Motor neuron (in vitro differentiated cells): ENCODE measurements at regions not wholly inside any gene's neighbourhood (a gene's known extent, or its start where the extent isn't known, plus 50 kb on each side); places are given as distances from the start of the nearest gene placed in this dataset.
"Not testable (repeated sequence)": the region's sequence is repeated elsewhere in the genome, so short reads cannot be mapped to it uniquely, and the experiment has no call there.

Source experiments
- ATAC-seq, 8 experiments: fragments of 200-7000 bp; cut with Tn5 transposase; replicated peaks in 6 of 8; 2 replicates each; pipeline ENCODE4 v1.8.0; 2021; ENCODE audit warnings: mild to moderate bottlenecking in 8 of 8, moderate library complexity in 8 of 8
- H3K27ac ChIP-seq, 2 donors: fragments of 250-450 bp; sonication (Bioruptor Pico); 2 replicates each; pipeline ENCODE4 v1.9.0; 2021; ENCODE audit warnings: antibody characterized with exemption in 2 of 2, mild to moderate bottlenecking in 2 of 2, moderate library complexity in 1 of 2
- H3K4me1 ChIP-seq, 2 donors: fragments of 250-450 bp; sonication (Bioruptor Pico); replicated peaks in 1 of 2; 2 replicates each; pipeline ENCODE4 v1.6.1; 2021; ENCODE audit warnings: antibody characterized with exemption in 2 of 2, mild to moderate bottlenecking in 2 of 2, moderate library complexity in 1 of 2
- H3K4me3 ChIP-seq, 5 donors: fragments of 250-450 bp; sonication (Bioruptor Pico); 2 replicates each; pipeline ENCODE4 v1.9.0; 2021; ENCODE audit warnings: antibody characterized with exemption in 5 of 5, mild to moderate bottlenecking in 5 of 5, moderate library complexity in 4 of 5
- WGBS, 10 experiments: fragments of 450-650 bp; shearing (Covaris generic); methylation state at CpG; one replicate each; pipeline ENCODE4 v1.0.0; 2022; 5-methylcytosine and 5-hydroxymethylcytosine counted together
- in situ Hi-C, 9 experiments: fragments of 400-800 bp; cut with MboI; loops; one replicate each; pipeline ENCODE4 v1.15.0; 2021; ENCODE audit warnings: low sequenced_read_pairs in 9 of 9, low pct_unique_long_range_greater_than_20kb in 2 of 9; ENCODE audit not compliant: unreplicated experiment in 9 of 9

DNA sequence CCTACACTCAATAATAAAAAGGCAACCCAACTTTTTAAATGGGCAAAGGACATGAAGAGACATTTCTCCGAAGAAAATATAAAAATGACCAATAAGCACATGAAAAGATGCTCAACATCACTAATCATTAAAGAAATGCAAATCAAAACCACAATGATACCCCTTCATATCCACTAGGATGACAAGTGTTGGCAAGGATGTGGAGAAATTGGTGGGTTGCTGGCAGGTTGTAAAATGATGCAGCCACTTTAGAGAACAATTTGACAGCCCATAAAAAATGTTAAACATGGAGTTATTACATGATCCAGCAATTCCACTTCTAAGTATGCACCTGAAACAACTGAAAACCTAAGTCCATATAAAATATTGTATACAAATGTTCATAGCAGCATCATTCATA, 73.2 kb upstream of the LMO2 start:
- in situ Hi-C loops, result loop anchor here in 4 of 9 experiments (10.0 to 25.0 kb wide), 2 partner anchors 100 to 103 kb away; no protein-coding TSS in a partner anchor
- H3K27ac ChIP-seq, result no peak overlapping the region

DNA sequence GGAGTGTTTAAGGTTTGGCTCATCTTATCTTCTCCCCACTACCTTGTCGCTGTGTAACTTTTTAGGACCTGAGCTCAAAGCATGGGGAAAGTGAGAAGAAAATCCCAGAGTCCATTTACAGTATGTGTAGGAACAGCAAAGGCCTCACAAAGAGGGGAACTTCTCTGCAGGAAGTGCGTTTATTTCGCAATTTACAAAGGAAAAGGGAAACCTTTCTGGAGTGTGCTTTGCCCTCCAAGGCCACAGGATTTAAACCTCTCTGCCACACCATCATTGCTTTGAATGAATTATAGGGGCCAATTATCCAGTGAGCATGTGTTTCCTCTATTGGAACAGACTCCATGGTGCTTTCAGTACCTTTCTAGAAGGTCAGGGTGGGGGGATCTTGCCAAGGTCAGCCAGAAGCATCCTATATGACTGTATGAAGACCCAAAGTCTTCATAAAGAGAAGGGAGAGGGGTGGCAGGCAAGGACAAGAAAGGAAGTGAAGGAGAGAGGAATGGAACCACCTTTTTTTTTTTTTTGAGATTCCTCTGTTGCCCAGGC, 68.1 kb upstream of the LMO2 start:
- Histone ChIP-seq H3K4me3 (no peak overlapping the region), H3K27ac (no peak overlapping the region), H3K4me1 (no peaks in the 10 kb centered on the region)
- in situ Hi-C loops, result loop anchor here in 4 of 9 experiments (10.0 to 25.0 kb wide), 2 partner anchors 95 to 98 kb away; no protein-coding TSS in a partner anchor
- ATAC-seq, result no peak
- WGBS, 10 experiments, result 80 to 100% (median 88%) methylated on average over 1 to 3 of the region's 3 CpGs; no CpG with 5 or more reads in 6 of the 10 experiments

More for the DNA sequence above, 73.2 kb upstream of the LMO2 start:
- Histone ChIP-seq H3K4me3 (no peak overlapping the region), H3K4me1 (no peaks in the 10 kb centered on the region)
- no peak for ATAC-seq
- 50 to 100% (median 88%) methylated on average over 1 of the region's 1 CpG; no CpG with 5 or more reads in 1 of the 10 experiments for WGBS, 10 experiments

DNA sequence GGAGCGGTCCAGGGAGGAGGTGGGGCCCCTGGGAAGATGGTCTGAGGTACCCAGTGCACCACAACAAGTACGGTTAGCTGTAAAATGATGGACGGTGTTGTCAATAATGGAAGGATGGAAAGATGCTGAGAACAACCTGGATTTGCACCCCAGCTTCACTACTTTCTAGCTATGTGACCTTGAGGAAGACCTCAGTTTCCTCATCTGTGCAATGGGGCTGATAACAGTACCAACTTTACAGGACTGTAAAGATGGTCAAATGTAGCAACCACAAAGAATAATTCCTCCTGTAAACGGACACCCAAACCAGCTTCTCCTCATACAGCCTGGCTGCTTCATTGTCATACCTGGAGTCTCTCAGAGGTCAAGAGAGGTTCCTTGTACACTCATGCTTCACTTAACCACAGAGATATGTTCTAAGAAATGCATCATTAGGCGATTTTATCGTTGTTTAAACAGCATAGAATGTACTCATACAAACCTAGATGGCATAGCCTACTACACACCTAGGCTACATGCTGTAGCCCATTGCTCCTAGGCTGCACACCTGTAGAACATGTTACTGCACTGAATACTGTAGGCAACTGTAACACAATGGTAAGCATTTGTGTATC, 65.5 kb upstream of the LMO2 start:
- 28 to 92% (median 75%) methylated on average over 1 to 5 of the region's 6 CpGs for WGBS, 10 experiments
- in situ Hi-C loops, result loop anchor here in 2 of 9 experiments (25.0 kb wide), 1 partner anchor 95 kb away; no protein-coding TSS in a partner anchor
- ATAC-seq, result no peak
- no peak overlapping the region for H3K27ac ChIP-seq
- H3K4me1 ChIP-seq, result no peaks in the 10 kb centered on the region
- H3K4me3 ChIP-seq, result no peak overlapping the region

DNA sequence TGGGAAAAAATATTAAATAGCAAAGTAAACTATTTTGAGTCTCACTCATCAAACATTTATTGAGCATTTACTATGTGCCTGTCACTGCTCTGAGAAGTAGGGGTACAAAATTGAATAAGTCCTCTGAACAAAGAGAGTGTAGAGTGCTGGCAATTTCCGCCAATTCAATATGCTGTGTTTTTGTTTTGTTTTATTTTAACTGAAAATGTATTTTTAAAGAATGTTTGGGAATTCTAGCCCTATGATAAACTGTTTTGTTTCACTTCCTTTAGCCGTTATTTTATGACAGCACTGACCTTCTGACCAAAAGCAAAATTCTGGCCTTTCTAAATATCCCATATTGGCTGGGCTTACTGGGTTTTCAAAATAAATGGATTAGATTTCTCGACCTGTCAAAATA, 64.7 kb upstream of the LMO2 start:
- Histone ChIP-seq H3K4me1 (no peaks in the 10 kb centered on the region), H3K4me3 (no peak overlapping the region), H3K27ac (no peak overlapping the region)
- WGBS, 10 experiments, result 63 to 100% (median 78%) methylated on average over 1 to 3 of the region's 3 CpGs; no CpG with 5 or more reads in 2 of the 10 experiments
- in situ Hi-C loops, result loop anchor here in 2 of 9 experiments (25.0 kb wide), 1 partner anchor 94 kb away; no protein-coding TSS in a partner anchor
- ATAC-seq, result no peak

DNA sequence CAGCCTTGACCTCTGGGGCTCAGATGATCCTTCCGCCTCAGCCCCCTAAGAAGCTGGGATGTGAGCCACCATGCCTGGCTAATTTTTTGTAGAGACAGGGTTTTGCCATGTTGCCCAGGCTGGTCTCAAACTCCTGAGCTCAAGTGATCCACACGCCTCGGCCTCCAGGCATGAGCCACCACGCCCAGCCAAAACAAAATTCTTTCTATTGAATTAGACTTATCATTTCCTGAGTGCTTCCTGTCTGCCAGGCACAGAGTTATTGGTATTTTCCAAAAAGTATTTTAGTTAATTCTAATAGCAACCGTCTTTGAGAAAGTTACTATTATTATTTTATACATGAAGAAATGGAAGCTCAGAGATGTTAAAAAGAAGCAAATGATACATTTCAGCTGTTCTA, 61.4 kb upstream of the LMO2 start:
- H3K4me1 ChIP-seq, result no peaks in the 10 kb centered on the region
- 40 to 100% (median 85%) methylated on average over 1 to 4 of the region's 5 CpGs; no CpG with 5 or more reads in 1 of the 10 experiments for WGBS, 10 experiments
- H3K4me3 ChIP-seq, result no peak overlapping the region
- no peak for ATAC-seq
- in situ Hi-C loops, result loop anchor here in 2 of 9 experiments (25.0 kb wide), 1 partner anchor 91 kb away; no protein-coding TSS in a partner anchor
- no peak overlapping the region for H3K27ac ChIP-seq

DNA sequence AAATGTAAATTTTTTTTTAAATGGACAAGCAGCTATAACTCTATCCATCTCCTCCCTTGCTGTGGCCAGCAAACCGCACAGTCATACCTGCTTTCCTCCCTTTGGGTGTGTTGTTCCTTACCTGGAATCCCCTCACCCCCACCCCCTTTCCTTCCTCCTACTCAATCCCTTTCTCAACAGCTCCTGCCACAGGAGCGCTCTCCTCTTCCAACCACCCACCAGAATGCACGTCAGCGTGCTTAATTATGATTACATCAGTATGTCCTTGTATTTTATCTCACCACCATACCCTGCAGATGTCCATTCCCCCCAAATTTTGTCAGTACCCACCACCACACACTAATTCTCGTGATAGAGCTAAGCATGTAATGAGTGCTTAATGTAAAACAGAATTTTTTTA, 60.9 kb upstream of the LMO2 start:
- WGBS, 10 experiments, result 55 to 100% (median 79%) methylated on average over 1 to 5 of the region's 5 CpGs; no CpG with 5 or more reads in 1 of the 10 experiments
- no peak for ATAC-seq
- no peaks in the 10 kb centered on the region for H3K4me1 ChIP-seq
- no peak overlapping the region for H3K4me3 ChIP-seq
- no peak overlapping the region for H3K27ac ChIP-seq
- in situ Hi-C loops, result loop anchor here in 2 of 9 experiments (25.0 kb wide), 1 partner anchor 91 kb away; no protein-coding TSS in a partner anchor

DNA sequence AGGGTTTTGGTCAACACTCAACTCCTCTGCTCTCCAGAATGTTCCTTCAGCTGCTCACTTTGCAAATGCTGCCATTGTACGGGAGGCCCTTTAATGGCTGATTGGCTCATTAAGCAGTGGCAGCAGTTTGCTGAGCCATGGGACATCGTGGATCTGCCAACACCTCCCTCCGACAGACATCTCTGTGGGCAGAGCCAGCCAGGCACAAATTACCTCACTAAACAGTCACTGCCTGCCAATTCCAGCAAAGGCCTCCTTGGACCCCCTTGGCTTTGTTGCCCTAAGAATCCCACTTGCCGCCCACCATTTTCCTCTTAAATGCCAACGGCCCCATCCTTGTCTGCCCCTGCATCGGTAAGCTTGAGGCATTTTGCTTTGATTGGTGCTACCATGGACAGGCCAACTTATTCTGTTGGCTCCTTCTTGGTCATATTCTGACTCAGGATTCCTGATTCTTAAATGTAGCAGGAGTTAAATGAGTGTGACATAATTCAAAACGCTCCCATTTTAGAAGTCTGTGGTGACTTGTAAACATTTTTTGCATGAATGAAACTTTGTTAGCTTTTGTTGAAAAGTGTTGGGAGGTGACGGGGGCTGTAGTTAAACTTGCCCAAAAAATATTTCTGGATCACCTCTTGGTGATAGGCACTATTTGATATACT, 57.5 kb upstream of the LMO2 start:
- in situ Hi-C loops, result no loop called here
- H3K4me3 ChIP-seq, result no peak overlapping the region
- no peak for ATAC-seq
- 43 to 100% (median 87%) methylated on average over 2 to 8 of the region's 8 CpGs; no CpG with 5 or more reads in 2 of the 10 experiments for WGBS, 10 experiments
- H3K27ac ChIP-seq, result no peak overlapping the region
- no peaks in the 10 kb centered on the region for H3K4me1 ChIP-seq

- Histone ChIP-seq H3K4me1 (no peaks in the 10 kb centered on the region), H3K4me3 (no peak overlapping the region), H3K27ac (no peak overlapping the region)
- 0 to 100% (median 60%) methylated on average over 1 to 2 of the region's 2 CpGs; no CpG with 5 or more reads in 1 of the 10 experiments for WGBS, 10 experiments
- no peak for ATAC-seq
- in situ Hi-C loops, result no loop called here
These were observed 56.6 kb upstream of the LMO2 start for GRCh38 chr11:33948494-33948893.

- ATAC-seq, H3K4me3 ChIP-seq, in situ Hi-C loops, H3K4me1 ChIP-seq, H3K27ac ChIP-seq: not testable (repeated sequence)
- 80 to 100% (median 98%) methylated on average over 1 to 5 of the region's 5 CpGs; no CpG with 5 or more reads in 3 of the 10 experiments for WGBS, 10 experiments
These were observed 56.0 kb upstream of the LMO2 start for GRCh38 chr11:33947918-33948317.

GRCh38 chr11:33946930-33947329, 55.1 kb upstream of the LMO2 start:
- no peak overlapping the region for H3K27ac ChIP-seq
- peaks cover under 1 to 1% of the 10 kb centered on the region in 2 donors for H3K4me1 ChIP-seq
- ATAC-seq, result no peak
- no peak overlapping the region for H3K4me3 ChIP-seq
- 70 to 100% (median 88%) methylated on average over 2 to 4 of the region's 4 CpGs; no CpG with 5 or more reads in 6 of the 10 experiments for WGBS, 10 experiments
- in situ Hi-C loops, result no loop called here

DNA sequence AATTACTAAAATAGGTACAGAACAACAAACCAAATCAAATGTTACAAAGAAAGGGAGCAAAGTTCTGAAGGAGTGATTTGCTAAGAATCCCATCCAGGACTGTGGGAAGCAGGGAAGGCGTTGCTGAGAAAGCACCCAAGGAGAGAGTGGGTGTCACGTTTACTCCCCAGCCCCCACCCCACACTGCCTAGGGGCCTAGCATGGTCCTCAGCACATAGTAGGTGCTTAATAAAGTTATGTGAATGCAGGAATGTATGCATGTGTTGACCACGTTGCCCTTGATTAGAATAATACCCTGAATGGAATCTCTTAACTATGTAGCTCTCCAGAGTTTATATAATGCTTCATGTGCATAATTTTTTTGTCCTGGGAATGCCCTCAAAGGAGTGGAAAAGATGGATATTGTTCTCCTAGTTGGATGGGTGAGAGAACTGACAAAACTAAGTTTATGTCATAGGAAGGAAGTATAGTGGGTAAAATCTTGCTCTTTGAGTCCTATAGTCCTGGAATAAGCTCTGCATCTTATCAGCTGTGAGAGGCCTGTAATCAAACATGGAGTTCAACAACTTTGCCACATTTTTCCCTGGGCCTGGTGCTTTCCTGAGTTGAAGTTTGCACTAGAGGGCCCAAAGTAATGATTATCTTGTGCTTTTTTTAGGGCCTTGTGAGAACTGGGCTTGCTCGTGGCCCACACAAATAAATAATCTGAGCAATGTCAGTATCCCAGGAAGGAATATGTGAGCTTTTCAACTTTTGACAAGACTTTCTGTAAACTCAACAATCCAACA, 53.8 kb upstream of the LMO2 start:
- ATAC-seq, result peak in 2 of 8 experiments; percentile 11 to 52
- WGBS, 10 experiments, result 0 to 100% (median 81%) methylated on average over 1 to 3 of the region's 4 CpGs; no CpG with 5 or more reads in 2 of the 10 experiments
- no peak overlapping the region for H3K27ac ChIP-seq
- in situ Hi-C loops, result no loop called here
- H3K4me1 ChIP-seq, result peaks cover 6 to 8% of the 10 kb centered on the region in 2 donors
- no peak overlapping the region for H3K4me3 ChIP-seq

DNA sequence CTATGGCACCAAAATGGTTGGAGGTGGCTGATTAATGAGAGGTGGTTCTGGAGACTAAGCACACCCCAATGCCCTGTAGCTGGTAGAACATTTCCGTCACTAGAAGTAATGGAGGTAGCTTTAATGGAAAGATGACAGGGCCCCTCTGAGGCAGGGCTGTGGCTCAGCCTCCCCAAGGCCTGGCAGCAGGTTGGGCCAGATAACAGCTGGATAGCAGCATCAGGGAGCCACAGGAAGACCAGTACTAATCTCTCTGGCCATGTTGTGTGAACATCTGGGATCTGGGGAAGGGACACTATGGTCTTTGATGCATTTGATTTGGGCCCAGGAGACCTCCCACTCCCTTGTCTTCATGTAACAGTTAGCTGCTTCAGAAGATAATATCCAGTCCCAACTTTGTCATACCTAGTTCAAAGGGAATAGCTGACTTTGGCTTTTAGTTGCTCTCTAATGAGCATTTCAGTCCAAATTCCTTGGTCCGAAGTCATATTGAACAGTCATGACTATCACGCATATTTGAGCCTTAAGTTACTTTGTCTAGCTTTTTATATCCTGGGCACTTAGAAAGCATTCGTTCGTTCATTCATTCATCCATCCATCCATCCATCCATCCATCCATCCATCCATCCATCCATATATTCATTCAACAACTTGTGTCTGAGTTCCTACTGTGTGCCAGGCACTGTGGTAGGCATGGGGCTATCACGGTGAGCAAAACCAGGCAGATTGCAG, 53.0 kb upstream of the LMO2 start:
- no peak for ATAC-seq
- in situ Hi-C loops, result no loop called here
- WGBS, 10 experiments, result 78 to 100% (median 94%) methylated on average over 2 to 5 of the region's 6 CpGs; no CpG with 5 or more reads in 1 of the 10 experiments
- Histone ChIP-seq H3K4me3 (no peak overlapping the region), H3K27ac (no peak overlapping the region), H3K4me1 (peaks cover 6 to 8% of the 10 kb centered on the region in 2 donors)
